ENCODE measurements at regions not wholly inside any gene's neighbourhood (a gene's known extent, or its start where the extent isn't known, plus 50 kb on each side); places are given as distances from the start of the nearest gene placed in this dataset.

DNA sequence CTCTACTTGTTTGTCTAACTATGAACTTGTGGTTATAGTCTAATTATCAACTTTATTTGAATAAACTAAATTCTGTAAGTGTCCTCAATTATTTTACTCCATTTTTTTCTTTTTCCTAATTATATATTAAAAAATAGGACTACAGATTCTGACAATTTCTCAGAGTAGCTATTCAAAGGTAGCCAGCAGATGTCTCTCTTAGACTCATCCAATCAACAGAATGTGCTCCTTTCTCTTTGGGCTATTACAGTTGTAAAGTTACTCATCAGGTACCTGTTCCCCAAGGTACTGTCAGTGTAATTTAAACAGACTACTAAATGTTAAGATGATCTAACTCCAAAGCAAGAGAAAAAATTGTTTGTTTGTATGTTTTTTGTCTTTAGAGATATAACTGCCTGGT lies 248.6 kb downstream of the PCDH18 start:
- Histone ChIP-seq H3K4me1 (no peaks in the 10 kb centered on the region), H3K9me3 (no peaks in the 10 kb centered on the region), H3K4me2 (no peak overlapping the region), H3K4me3 (no peak overlapping the region), H3K27ac (no peak overlapping the region)
- ATAC-seq (no peak), FAIRE-seq (no peak), DNase-seq (ENCODE audit: low read depth in 1 of 2, low spot score in 1 of 2) (no peak)
- POLR2A ChIA-PET, result no interaction called here
- TF ChIP-seq ATOH8 (CRISPR knock-in tag; IDR thresholded peaks at IDR 0.05; ENCODE audit: low read depth) (no peak), EHF (CRISPR knock-in tag; IDR thresholded peaks at IDR 0.05) (no peak), CBX8 (IDR thresholded peaks at IDR 0.05) (no peak), HOXB5 (CRISPR knock-in tag; IDR thresholded peaks at IDR 0.05) (no peak), POLR2A (IDR thresholded peaks at IDR 0.05; ENCODE audit: low read length) (no peak), GATA3 (IDR thresholded peaks at IDR 0.05; ENCODE audit: borderline replicate concordance) (no peak), CHD4 (IDR thresholded peaks at IDR 0.05; ENCODE audit: borderline replicate concordance) (no peak), EP300 (IDR thresholded peaks at IDR 0.05) (no peak), EHMT2 (IDR thresholded peaks at IDR 0.05; ENCODE audit: low read depth) (no peak), MAFK (IDR thresholded peaks at IDR 0.05; ENCODE audit: partially characterized antibody) (no peak), MYC (IDR thresholded peaks at IDR 0.05; ENCODE audit: borderline replicate concordance, low read length) (no peak), JUNB (IDR thresholded peaks at IDR 0.05) (no peak), NFE2L2 (conservative IDR thresholded peaks at IDR 0.05; ENCODE audit: low read length) (no peak), TP53 (CRISPR knock-in tag; IDR thresholded peaks at IDR 0.05) (no peak), PHF8 (IDR thresholded peaks at IDR 0.05; ENCODE audit: borderline replicate concordance, low read depth) (no peak), ZSCAN20 (CRISPR knock-in tag; IDR thresholded peaks at IDR 0.05) (no peak)
- TF ChIP-seq, protein P1, sequence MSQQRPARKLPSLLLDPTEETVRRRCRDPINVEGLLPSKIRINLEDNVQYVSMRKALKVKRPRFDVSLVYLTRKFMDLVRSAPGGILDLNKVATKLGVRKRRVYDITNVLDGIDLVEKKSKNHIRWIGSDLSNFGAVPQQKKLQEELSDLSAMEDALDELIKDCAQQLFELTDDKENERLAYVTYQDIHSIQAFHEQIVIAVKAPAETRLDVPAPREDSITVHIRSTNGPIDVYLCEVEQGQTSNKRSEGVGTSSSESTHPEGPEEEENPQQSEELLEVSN (IDR thresholded peaks at IDR 0.05; ENCODE audit: borderline replicate concordance, low read depth), result no peak
- TF ChIP-seq, protein P2, sequence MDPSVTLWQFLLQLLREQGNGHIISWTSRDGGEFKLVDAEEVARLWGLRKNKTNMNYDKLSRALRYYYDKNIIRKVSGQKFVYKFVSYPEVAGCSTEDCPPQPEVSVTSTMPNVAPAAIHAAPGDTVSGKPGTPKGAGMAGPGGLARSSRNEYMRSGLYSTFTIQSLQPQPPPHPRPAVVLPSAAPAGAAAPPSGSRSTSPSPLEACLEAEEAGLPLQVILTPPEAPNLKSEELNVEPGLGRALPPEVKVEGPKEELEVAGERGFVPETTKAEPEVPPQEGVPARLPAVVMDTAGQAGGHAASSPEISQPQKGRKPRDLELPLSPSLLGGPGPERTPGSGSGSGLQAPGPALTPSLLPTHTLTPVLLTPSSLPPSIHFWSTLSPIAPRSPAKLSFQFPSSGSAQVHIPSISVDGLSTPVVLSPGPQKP (IDR thresholded peaks at IDR 0.05; ENCODE audit: low read depth, low read length), result no peak
- TF ChIP-seq, protein P3, sequence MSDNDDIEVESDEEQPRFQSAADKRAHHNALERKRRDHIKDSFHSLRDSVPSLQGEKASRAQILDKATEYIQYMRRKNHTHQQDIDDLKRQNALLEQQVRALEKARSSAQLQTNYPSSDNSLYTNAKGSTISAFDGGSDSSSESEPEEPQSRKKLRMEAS (IDR thresholded peaks at IDR 0.05), result no peak
- CTCF ChIA-PET, result no interaction called here

DNA sequence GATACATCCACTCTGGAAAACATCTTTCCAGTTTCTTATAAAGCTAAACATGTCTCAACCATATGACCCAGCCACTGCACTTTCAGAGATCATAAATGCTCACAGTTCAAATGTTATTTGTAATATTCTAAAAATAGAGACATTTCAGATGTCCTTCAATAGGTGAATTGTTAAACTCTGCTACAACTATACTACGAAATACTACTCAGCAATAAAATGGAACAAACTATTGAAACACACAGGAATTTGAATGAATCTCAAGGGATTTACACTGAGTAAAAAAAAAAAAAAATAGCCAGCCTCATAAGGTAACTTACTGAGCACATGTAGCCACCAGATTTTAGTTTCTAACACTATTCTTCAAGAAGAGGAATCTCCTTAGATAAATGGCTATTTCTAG lies 253.9 kb downstream of the PCDH18 start:
- CTCF ChIA-PET, result no interaction called here
- Histone ChIP-seq H3K4me1 (no peaks in the 10 kb centered on the region), H3K27ac (no peak overlapping the region), H3K4me3 (no peak overlapping the region), H3K4me2 (no peak overlapping the region), H3K9me3 (no peaks in the 10 kb centered on the region)
- ATAC-seq (no peak), DNase-seq (ENCODE audit: low read depth in 1 of 2, low spot score in 1 of 2) (no peak), FAIRE-seq (no peak)
- POLR2A ChIA-PET, result no interaction called here
- 0% methylated on average over 1 of the region's 1 CpG for WGBS (ENCODE audit: missing lambda C conversion rate)
- TF ChIP-seq REST (IDR thresholded peaks at IDR 0.05), result no peak
- no peak for TF ChIP-seq KDM5A (IDR thresholded peaks at IDR 0.05)
- no peak for TF ChIP-seq BHLHE40 (IDR thresholded peaks at IDR 0.05; ENCODE audit: low read depth, low read length)
- TF ChIP-seq, protein P1 (IDR thresholded peaks at IDR 0.05; ENCODE audit: borderline replicate concordance, low read depth), result no peak
- no peak for TF ChIP-seq HOXA7 (CRISPR knock-in tag; IDR thresholded peaks at IDR 0.05)
- TF ChIP-seq BCL3 (IDR thresholded peaks at IDR 0.05), result no peak
- no peak for TF ChIP-seq SREBF2 (IDR thresholded peaks at IDR 0.05)
- no peak for TF ChIP-seq CHD4 (IDR thresholded peaks at IDR 0.05; ENCODE audit: borderline replicate concordance)
- TF ChIP-seq NPAS2 (CRISPR knock-in tag; IDR thresholded peaks at IDR 0.05; ENCODE audit: borderline replicate concordance), result no peak
- TF ChIP-seq POLR2AphosphoS2 (conservative IDR thresholded peaks at IDR 0.05; ENCODE audit: low read length), result no peak
- no peak for TF ChIP-seq FOXS1 (CRISPR knock-in tag; IDR thresholded peaks at IDR 0.05)
- no peak for TF ChIP-seq USF2 (IDR thresholded peaks at IDR 0.05)
- TF ChIP-seq MAFK (IDR thresholded peaks at IDR 0.05; ENCODE audit: partially characterized antibody), result no peak
- TF ChIP-seq ZFP36 (IDR thresholded peaks at IDR 0.05; ENCODE audit: borderline replicate concordance, partially characterized antibody), result no peak
- TF ChIP-seq HOXB5 (CRISPR knock-in tag; IDR thresholded peaks at IDR 0.05), result no peak
- TF ChIP-seq FOSL2 (IDR thresholded peaks at IDR 0.05), result no peak
- TF ChIP-seq FOSL2 (CRISPR knock-in tag; IDR thresholded peaks at IDR 0.05), result no peak

Data from A549 (cell line).